PC-9 (cell line): ENCODE measurements at regions not wholly inside any gene's neighbourhood (a gene's known extent, or its start where the extent isn't known, plus 50 kb on each side); places are given as distances from the start of the nearest gene placed in this dataset.

Source experiments
- CTCF ChIP-seq: fragments of 200-600 bp; sonication (generic); conservative IDR thresholded peaks from 2 replicates; pipeline ENCODE4 v1.6.1; 2017; ENCODE audit warnings: mixed run types, antibody characterized with exemption, mild to moderate bottlenecking, moderate library complexity
- EZH2 ChIP-seq: fragments of 200-600 bp; sonication (generic); IDR thresholded peaks from 2 replicates; pipeline ENCODE4 v1.8.0; 2017; ENCODE audit warnings: antibody characterized with exemption, low read depth

- no peak for TF ChIP-seq CTCF
- TF ChIP-seq EZH2, result no peak
Measured at GRCh38 chr9:106017198-106017740, 322.9 kb downstream of the TMEM38B start.
